ENCODE measurements at regions not wholly inside any gene's neighbourhood (a gene's known extent, or its start where the extent isn't known, plus 50 kb on each side); places are given as distances from the start of the nearest gene placed in this dataset.

DNA sequence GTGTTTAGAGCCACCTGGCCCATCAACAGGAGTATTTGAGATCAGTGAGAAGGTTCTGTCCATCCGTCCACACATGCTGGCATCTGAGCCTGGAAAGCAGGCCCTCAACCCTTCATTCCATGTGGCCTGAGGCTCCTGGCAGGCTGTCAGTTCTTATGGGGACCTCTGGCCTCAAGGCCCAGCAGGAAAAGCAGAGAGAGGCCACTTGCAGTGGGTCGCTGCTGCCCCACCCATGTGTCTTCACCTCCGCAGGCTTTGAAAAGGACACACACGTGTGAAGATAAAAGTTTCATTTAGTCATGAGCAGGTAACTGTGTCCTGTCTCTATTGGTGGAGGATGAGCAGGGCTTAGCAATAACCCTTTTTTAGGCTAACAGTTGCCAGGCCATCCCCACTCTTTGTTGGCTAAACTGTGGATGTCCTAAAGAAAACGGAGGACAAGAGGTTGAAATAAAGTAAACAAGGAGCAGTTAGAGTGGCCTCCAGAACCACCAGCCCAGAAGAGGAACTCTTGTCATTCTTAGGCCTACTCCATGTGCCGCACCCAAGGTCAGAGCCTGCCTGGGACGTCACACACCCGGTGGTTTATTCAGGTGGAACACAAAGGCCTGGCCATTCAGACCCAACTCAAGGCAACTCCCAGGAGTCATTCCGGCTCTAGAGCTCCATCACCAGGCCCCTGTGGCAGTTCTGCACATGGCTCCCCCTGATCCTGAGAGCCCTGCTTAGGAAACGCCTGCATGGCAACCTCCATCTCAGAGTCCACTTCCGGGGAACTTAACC, 143.4 kb upstream of the CST7 start:
- Mint-ChIP-seq H3K4me1 (ENCODE audit: low read depth) (no peaks in the 10 kb centered on the region), H3K27me3 (ENCODE audit: low read depth) (no peaks in the 10 kb centered on the region), H3K9me3 (no peaks in the 10 kb centered on the region), H3K36me3 (ENCODE audit: insufficient read depth in 2 of 2) (no peaks in the 10 kb centered on the region), H3K4me3 (no peak overlapping the region), H3K27ac (no peak overlapping the region)
- ATAC-seq (replicated peaks in 1 of 2) (no peak), DNase-seq (no peak)

DNA sequence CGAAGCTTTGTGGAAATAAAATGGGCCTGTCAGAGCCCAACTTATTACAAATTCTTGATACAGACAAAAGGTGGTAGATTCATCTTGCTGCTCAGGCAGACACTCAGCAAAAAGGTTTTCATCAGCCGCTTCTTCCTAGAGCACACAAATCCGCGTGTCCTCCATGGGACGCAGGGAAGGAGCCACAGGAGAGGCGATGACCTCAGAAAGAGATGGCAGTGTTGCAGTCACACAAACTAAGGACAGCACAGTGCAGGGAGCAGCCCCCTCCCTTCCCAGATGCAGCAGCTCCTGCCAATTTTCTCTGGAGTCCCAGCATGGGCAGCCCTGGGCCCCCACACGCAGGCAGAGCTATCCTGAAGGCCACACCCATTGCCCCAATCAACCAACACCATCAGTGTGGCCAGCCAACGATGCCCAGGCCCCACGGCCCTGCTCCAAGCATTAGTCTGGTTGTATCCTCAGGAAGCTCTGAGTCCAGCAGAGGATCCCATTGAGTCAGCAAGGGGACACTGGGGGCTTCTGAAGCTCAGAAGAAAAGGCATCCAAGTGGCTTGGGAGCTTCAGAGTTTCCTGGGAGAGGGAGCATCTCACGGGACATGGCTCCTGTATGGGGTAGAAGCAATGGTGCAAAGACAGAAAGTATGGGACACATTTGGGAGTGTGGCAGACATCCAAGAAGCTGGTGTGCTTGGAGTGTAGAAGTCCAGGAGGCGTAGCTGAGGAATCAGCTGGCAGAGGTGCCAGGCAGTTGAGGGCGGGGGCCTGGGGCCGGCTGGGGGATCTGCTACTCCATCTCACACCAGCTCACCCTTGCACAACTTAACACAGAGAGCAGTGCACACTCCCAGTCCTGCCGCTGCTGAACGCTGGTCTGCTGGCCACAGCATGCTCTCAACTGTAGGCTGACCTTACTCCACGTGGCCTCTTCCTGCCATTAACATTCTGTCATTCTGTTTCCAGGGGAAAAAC, 142.1 kb upstream of the CST7 start:
- no peak for DNase-seq
- Mint-ChIP-seq H3K4me1 (ENCODE audit: low read depth) (no peaks in the 10 kb centered on the region), H3K27me3 (ENCODE audit: low read depth) (no peaks in the 10 kb centered on the region), H3K9me3 (no peaks in the 10 kb centered on the region), H3K36me3 (ENCODE audit: insufficient read depth in 2 of 2) (no peaks in the 10 kb centered on the region), H3K27ac (no peak overlapping the region), H3K4me3 (no peak overlapping the region)
- ATAC-seq (replicated peaks in 1 of 2): no peak

GRCh38 chr20:24808616-24809015, 140.5 kb upstream of the CST7 start:
- Mint-ChIP-seq H3K9me3 (peaks cover 0 to 5% of the 10 kb centered on the region in 2 donors), H3K4me3 (no peak overlapping the region), H3K27me3 (ENCODE audit: low read depth) (no peaks in the 10 kb centered on the region), H3K4me1 (ENCODE audit: low read depth) (no peaks in the 10 kb centered on the region), H3K36me3 (ENCODE audit: insufficient read depth in 2 of 2) (no peaks in the 10 kb centered on the region), H3K27ac (no peak overlapping the region)
- DNase-seq (no peak), ATAC-seq (replicated peaks in 1 of 2) (no peak)

- DNase-seq (no peak), ATAC-seq (replicated peaks in 1 of 2) (no peak)
- no peak overlapping the region for H3K4me3 Mint-ChIP-seq
- no peaks in the 10 kb centered on the region for H3K36me3 Mint-ChIP-seq (ENCODE audit: insufficient read depth in 2 of 2)
- no peaks in the 10 kb centered on the region for H3K4me1 Mint-ChIP-seq (ENCODE audit: low read depth)
- H3K9me3 Mint-ChIP-seq: peaks cover 0 to 5% of the 10 kb centered on the region in 2 donors
- H3K27me3 Mint-ChIP-seq (ENCODE audit: low read depth): no peaks in the 10 kb centered on the region
- H3K27ac Mint-ChIP-seq: no peak overlapping the region
Measured at GRCh38 chr20:24809606-24810005, 139.5 kb upstream of the CST7 start.

DNA sequence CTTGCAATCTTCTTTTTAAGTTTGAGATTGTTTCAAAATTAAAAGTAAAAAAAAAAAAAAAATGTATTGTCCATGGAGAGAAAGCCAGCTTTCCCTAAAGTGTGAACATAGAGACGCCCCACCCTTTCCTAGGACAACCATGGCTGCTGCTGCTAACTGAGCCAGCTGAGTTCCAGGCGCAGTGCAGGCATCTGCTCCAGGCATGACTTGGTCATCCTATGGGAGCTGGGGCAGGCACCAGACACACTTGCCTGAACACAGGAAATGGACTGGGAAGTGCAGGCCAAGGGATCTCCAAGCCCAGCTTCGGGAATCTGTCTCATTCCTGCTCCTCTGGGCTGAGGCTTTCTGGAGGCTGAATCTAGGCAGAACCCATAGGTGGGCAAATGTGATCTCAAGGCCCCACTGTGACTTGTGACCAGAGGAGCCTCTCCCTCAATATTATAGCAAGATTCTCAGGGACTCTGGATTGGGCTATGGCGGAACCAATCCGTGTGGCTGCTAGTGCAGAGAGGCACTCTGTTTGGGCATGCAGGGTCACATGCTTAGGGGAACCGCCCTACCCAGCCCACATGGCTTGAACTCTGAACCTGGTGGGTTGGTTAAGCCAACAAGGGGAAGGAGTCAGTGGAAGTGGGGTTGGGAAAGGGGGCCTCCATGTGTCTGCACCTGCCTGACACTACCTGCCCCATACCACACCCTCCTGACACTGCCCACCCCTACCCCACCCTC, 138.2 kb upstream of the CST7 start:
- Mint-ChIP-seq H3K4me3 (no peak overlapping the region), H3K27me3 (ENCODE audit: low read depth) (no peaks in the 10 kb centered on the region), H3K9me3 (peaks cover 0 to 5% of the 10 kb centered on the region in 2 donors), H3K36me3 (ENCODE audit: insufficient read depth in 2 of 2) (no peaks in the 10 kb centered on the region), H3K27ac (no peak overlapping the region), H3K4me1 (ENCODE audit: low read depth) (no peaks in the 10 kb centered on the region)
- no peak for DNase-seq
- no peak for ATAC-seq (replicated peaks in 1 of 2)

DNA sequence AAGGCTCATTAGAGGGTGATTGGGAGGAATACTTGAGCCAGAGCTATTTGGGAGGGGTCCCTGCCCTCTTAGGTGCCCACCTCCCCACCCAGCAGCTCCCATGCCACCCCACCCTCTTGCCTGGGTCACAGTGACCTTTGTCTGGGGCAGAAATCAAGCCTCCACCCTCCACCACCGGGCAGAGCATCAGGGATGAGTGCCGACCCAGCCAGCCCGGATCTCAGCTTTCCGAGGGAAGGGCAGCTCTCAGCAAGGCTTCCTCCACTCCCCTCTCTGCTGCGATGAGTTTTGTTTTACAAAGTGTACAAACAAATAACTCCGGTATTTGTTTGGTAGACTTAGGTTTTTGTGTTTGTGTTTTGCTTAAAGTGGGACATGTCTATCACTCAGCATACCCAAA, 136.7 kb upstream of the CST7 start:
- Mint-ChIP-seq H3K4me1 (ENCODE audit: low read depth) (no peaks in the 10 kb centered on the region), H3K27me3 (ENCODE audit: low read depth) (no peaks in the 10 kb centered on the region), H3K9me3 (peaks cover 0 to 5% of the 10 kb centered on the region in 2 donors), H3K36me3 (ENCODE audit: insufficient read depth in 2 of 2) (no peaks in the 10 kb centered on the region), H3K27ac (no peak overlapping the region), H3K4me3 (no peak overlapping the region)
- ATAC-seq (replicated peaks in 1 of 2) (no peak), DNase-seq (no peak)

- no peak overlapping the region for H3K4me3 Mint-ChIP-seq
- no peaks in the 10 kb centered on the region for H3K4me1 Mint-ChIP-seq (ENCODE audit: low read depth)
- no peaks in the 10 kb centered on the region for H3K27me3 Mint-ChIP-seq (ENCODE audit: low read depth)
- H3K27ac Mint-ChIP-seq: no peak overlapping the region
- DNase-seq: no peak
- H3K36me3 Mint-ChIP-seq (ENCODE audit: insufficient read depth in 2 of 2): no peaks in the 10 kb centered on the region
- peaks cover 0 to 5% of the 10 kb centered on the region in 2 donors for H3K9me3 Mint-ChIP-seq
- no peak for ATAC-seq (replicated peaks in 1 of 2)
Measured at GRCh38 chr20:24813080-24813479, 136.0 kb upstream of the CST7 start.

DNA sequence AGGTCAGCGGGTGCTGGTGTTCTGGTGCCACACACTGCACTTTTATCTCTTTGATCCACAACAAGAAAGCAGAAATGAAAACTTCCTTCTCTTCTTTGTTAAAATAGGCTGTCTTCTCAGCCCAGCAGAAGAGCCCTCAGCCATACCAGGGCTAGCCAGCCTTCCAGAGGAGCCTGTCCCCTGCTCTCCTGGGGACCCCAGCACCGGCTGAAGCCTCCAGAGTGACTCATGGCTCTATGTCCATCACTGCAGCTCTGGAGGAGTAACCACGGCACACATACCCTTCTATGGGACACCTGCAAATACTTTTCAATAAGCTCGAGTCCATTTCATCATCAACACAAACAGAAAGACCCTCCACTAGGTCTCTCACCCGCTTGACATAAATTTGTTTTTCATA, 135.6 kb upstream of the CST7 start:
- DNase-seq (no peak), ATAC-seq (replicated peaks in 1 of 2) (no peak)
- Mint-ChIP-seq H3K4me3 (no peak overlapping the region), H3K27me3 (ENCODE audit: low read depth) (no peaks in the 10 kb centered on the region), H3K36me3 (ENCODE audit: insufficient read depth in 2 of 2) (no peaks in the 10 kb centered on the region), H3K27ac (no peak overlapping the region), H3K4me1 (ENCODE audit: low read depth) (no peaks in the 10 kb centered on the region), H3K9me3 (peaks cover 0 to 5% of the 10 kb centered on the region in 2 donors)

DNA sequence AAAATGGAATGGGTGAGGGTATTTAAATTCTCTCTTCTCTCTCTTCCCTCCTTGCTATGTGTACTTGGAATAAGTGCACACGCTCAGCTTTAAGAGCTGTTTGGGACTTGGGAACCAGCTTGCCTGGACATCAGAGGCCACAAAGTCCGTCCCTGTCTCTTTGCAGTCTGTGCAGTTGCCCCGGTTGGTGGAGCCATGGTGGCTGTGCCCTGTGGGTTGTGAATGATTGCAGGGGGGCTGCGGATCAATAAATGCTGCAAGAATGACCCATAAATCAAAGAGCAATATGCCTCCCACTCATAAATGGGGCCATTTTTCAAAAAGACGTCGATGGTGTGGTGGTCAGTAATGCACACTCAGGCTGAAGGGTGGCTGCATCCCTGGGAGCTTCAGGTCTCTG, 135.1 kb upstream of the CST7 start:
- ATAC-seq (replicated peaks in 1 of 2) (no peak), DNase-seq (no peak)
- Mint-ChIP-seq H3K27me3 (ENCODE audit: low read depth) (no peaks in the 10 kb centered on the region), H3K36me3 (ENCODE audit: insufficient read depth in 2 of 2) (no peaks in the 10 kb centered on the region), H3K27ac (no peak overlapping the region), H3K4me3 (no peak overlapping the region), H3K4me1 (ENCODE audit: low read depth) (no peaks in the 10 kb centered on the region), H3K9me3 (peaks cover 0 to 5% of the 10 kb centered on the region in 2 donors)

DNA sequence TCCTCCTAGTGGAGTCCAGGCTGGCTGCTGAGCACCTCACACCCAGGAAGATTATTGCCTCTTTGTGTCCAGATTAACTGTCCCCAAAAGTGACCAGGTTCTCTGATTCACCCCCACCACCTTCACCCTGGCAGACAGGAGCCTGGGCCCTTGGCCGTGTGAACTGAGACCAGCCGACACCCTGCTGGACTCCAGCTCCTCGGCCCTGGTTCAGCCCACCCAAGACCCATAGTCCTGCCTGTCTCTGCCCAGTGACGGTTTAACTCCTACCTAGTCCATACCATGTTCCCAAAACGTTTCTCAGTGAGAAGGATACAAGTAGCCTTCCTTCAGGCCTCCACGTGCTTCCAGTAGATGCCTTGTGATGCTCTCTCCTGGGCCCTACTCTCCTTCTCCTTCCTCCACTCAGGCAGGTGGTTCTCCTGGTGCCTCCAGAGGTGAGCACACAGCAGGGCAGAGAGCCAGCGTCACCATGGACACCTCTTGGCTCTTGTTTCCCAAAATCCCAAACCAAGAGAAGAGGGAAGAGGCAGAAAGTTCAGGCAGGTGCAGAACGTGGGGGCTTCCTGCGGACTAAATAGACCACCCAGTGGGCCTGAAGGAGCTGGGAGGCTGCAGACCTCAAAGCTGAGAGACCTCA, 134.4 kb upstream of the CST7 start:
- Mint-ChIP-seq H3K36me3 (ENCODE audit: insufficient read depth in 2 of 2) (no peaks in the 10 kb centered on the region), H3K4me3 (no peak overlapping the region), H3K27me3 (ENCODE audit: low read depth) (no peaks in the 10 kb centered on the region), H3K9me3 (peaks cover 0 to 5% of the 10 kb centered on the region in 2 donors), H3K4me1 (ENCODE audit: low read depth) (no peaks in the 10 kb centered on the region), H3K27ac (no peak overlapping the region)
- DNase-seq (no peak), ATAC-seq (replicated peaks in 1 of 2) (no peak)

DNA sequence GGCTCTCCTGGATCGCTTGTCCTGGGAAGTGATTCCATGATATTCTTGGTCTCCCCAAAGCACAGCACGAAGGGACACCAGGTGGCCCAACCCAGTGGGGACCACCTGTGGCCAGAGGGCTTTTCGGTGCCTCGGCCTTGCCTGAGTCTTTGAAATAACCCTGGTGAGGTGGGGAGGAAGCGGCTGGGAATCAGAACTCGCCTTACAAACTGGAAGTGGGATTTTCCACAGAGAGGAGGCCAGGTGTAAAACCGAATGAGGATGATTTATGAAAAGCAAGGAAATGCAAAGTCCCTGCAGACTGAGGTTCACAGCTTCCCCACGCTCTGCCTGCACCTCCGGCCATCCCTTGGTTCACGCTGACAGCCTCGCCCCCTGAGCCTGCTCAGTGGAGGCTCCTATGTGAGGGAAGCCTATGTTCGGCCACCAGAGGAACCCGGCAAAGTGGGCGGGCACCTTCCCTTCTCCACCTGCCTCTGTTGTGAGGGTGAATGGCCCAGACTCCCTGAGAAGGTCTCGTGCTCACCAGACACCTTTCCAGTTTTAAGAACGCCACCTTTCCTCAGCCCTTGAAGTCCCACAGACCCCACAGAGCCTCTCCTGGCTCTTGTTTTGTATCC, 133.8 kb upstream of the CST7 start:
- Mint-ChIP-seq H3K27me3 (ENCODE audit: low read depth) (no peaks in the 10 kb centered on the region), H3K36me3 (ENCODE audit: insufficient read depth in 2 of 2) (no peaks in the 10 kb centered on the region), H3K4me1 (ENCODE audit: low read depth) (no peaks in the 10 kb centered on the region), H3K4me3 (no peak overlapping the region), H3K9me3 (peaks cover 0 to 5% of the 10 kb centered on the region in 2 donors), H3K27ac (no peak overlapping the region)
- DNase-seq (no peak), ATAC-seq (replicated peaks in 1 of 2) (no peak)

GRCh38 chr20:24815931-24816330, 133.1 kb upstream of the CST7 start:
- Mint-ChIP-seq H3K27me3 (ENCODE audit: low read depth) (no peaks in the 10 kb centered on the region), H3K9me3 (peaks cover 0 to 5% of the 10 kb centered on the region in 2 donors), H3K36me3 (ENCODE audit: insufficient read depth in 2 of 2) (no peaks in the 10 kb centered on the region), H3K27ac (no peak overlapping the region), H3K4me3 (no peak overlapping the region), H3K4me1 (ENCODE audit: low read depth) (no peaks in the 10 kb centered on the region)
- no peak for DNase-seq
- ATAC-seq (replicated peaks in 1 of 2): no peak
